ENCODE measurements at regions not wholly inside any gene's neighbourhood (a gene's known extent, or its start where the extent isn't known, plus 50 kb on each side); places are given as distances from the start of the nearest gene placed in this dataset.

DNA sequence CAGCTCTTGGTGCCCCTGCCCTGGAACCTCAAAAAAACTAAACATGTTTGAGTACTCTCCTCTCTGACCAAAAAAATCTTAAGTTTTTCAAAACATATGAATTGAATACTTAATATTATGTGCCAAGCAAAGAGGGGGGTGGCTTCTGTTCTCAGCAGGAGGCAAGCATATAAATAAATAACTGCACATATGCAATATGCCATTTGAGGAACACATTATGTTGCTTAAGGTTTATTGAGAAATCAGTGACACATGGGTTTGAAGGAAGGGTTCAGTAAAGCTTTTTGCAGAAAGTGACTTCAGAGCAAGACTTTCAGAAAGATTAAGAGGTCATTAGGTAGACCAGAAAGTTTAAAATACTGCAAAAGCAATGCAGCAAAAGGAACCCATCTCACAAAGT lies 429.2 kb downstream of the TDRD15 start:
- TF ChIP-seq, protein P1, sequence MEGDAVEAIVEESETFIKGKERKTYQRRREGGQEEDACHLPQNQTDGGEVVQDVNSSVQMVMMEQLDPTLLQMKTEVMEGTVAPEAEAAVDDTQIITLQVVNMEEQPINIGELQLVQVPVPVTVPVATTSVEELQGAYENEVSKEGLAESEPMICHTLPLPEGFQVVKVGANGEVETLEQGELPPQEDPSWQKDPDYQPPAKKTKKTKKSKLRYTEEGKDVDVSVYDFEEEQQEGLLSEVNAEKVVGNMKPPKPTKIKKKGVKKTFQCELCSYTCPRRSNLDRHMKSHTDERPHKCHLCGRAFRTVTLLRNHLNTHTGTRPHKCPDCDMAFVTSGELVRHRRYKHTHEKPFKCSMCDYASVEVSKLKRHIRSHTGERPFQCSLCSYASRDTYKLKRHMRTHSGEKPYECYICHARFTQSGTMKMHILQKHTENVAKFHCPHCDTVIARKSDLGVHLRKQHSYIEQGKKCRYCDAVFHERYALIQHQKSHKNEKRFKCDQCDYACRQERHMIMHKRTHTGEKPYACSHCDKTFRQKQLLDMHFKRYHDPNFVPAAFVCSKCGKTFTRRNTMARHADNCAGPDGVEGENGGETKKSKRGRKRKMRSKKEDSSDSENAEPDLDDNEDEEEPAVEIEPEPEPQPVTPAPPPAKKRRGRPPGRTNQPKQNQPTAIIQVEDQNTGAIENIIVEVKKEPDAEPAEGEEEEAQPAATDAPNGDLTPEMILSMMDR (conservative IDR thresholded peaks at IDR 0.05 in 1 of 2, IDR thresholded peaks at IDR 0.05 in 1 of 2; ENCODE audit: low read depth in 1 of 2, low read length in 2 of 2) = no peak
- no peak for TF ChIP-seq EZH2 (IDR thresholded peaks at IDR 0.05; ENCODE audit: low read length, missing control alignments)
